GM12865 (cell line): ENCODE measurements at regions not wholly inside any gene's neighbourhood (a gene's known extent, or its start where the extent isn't known, plus 50 kb on each side); places are given as distances from the start of the nearest gene placed in this dataset.

Source experiments
- DNase-seq: peaks from one replicate; pipeline ENCODE4 v3.0.0; 2010; ENCODE audit warnings: low read depth
- H3K4me3 ChIP-seq: 2 replicates; pipeline ENCODE4 v1.5.1; 2011; ENCODE audit warnings: mild to moderate bottlenecking, low read depth, low read length, control low read depth
- CTCF ChIP-seq: IDR thresholded peaks from 2 replicates; pipeline ENCODE4 v1.5.1; 2011; ENCODE audit warnings: low read length, control low read depth, low read depth, inconsistent platforms; ENCODE audit not compliant: insufficient read depth; ENCODE audit errors: missing control alignments

GRCh38 chr4:24024605-24025004 lies 134.8 kb upstream of the PPARGC1A start:
- H3K4me3 ChIP-seq = no peak overlapping the region
- no peak for DNase-seq
- no peak for TF ChIP-seq CTCF

- no peak for TF ChIP-seq CTCF
- no peak for DNase-seq
- H3K4me3 ChIP-seq = no peak overlapping the region
Observed at GRCh38 chr4:24024157-24024556, 134.3 kb upstream of the PPARGC1A start.

- no peak for DNase-seq
- no peak overlapping the region for H3K4me3 ChIP-seq
- no peak for TF ChIP-seq CTCF
Observed at GRCh38 chr4:24015782-24016181, 125.9 kb upstream of the PPARGC1A start.

- no peak for DNase-seq
- TF ChIP-seq CTCF = no peak
- no peak overlapping the region for H3K4me3 ChIP-seq
Observed at GRCh38 chr4:24013668-24014422, 124.0 kb upstream of the PPARGC1A start.

- DNase-seq = no peak
- H3K4me3 ChIP-seq = no peak overlapping the region
- TF ChIP-seq CTCF = no peak
Observed at GRCh38 chr4:24010994-24011393, 121.1 kb upstream of the PPARGC1A start.

GRCh38 chr4:24010573-24010972 lies 120.7 kb upstream of the PPARGC1A start:
- no peak for TF ChIP-seq CTCF
- no peak overlapping the region for H3K4me3 ChIP-seq
- DNase-seq = no peak

- no peak for DNase-seq
- H3K4me3 ChIP-seq = no peak overlapping the region
- TF ChIP-seq CTCF = no peak
Observed at GRCh38 chr4:24007860-24008261, 118.0 kb upstream of the PPARGC1A start.
